Transverse colon (tissue), 4 donors: ENCODE measurements at regions not wholly inside any gene's neighbourhood (a gene's known extent, or its start where the extent isn't known, plus 50 kb on each side); places are given as distances from the start of the nearest gene placed in this dataset.

Experiments
- DNase-seq: peaks from one replicate; pipeline ENCODE4 v3.0.0-alpha.2; 2019
- H3K27ac ChIP-seq, 4 donors: fragments of 200-600 bp; sonication (generic); 2 replicates each; pipeline ENCODE4 v1.5.1; 2016 to 2018; ENCODE audit warnings: inconsistent platforms in 4 of 4
- H3K27me3 ChIP-seq: fragments of 200-600 bp; sonication (generic); 2 replicates; pipeline ENCODE4 v1.5.1; 2017; ENCODE audit warnings: inconsistent platforms
- H3K36me3 ChIP-seq, 4 donors: fragments of 200-600 bp; sonication (generic); 2 replicates each; pipeline ENCODE4 v1.5.1; 2017 to 2019; ENCODE audit warnings: inconsistent platforms in 4 of 4
- H3K4me1 ChIP-seq, 4 donors: fragments of 200-600 bp; sonication (generic); 2 replicates each; pipeline ENCODE4 v1.5.1; 2017 to 2020; ENCODE audit warnings: inconsistent platforms in 4 of 4
- H3K4me3 ChIP-seq, 4 donors: fragments of 200-600 bp; sonication (generic); 1 replicate in 1 of 4; 2 replicates in 3 of 4; pipeline versions ENCODE4 v1.5.1 to v1.6.1; 2017 to 2019; ENCODE audit warnings: inconsistent platforms in 4 of 4
- H3K9me3 ChIP-seq, 2 donors: fragments of 200-600 bp; sonication (generic); 2 replicates each; pipeline ENCODE4 v1.5.1; 2017 to 2019; ENCODE audit warnings: inconsistent platforms in 2 of 2
- EP300 ChIP-seq: sonication (generic); formaldehyde crosslinking; IDR thresholded peaks from one replicate; pipeline ENCODE4 v1.6.1; 2017; ENCODE audit warnings: antibody characterized with exemption, low read depth
- POLR2A ChIP-seq: fragments of 450-650 bp; IDR thresholded peaks from one replicate; pipeline ENCODE4 v1.6.1; 2016; ENCODE audit warnings: antibody characterized with exemption, mild to moderate bottlenecking, moderate library complexity
- POLR2AphosphoS5 ChIP-seq, 3 donors: sonication (generic); formaldehyde crosslinking; IDR thresholded peaks; one replicate each; pipeline ENCODE4 v1.6.1; 2016; ENCODE audit warnings: antibody characterized with exemption in 3 of 3
- WGBS, 2 donors: methylation state at CpG; one replicate each; pipeline ENCODE4 v1.1.5; 2018; ENCODE audit warnings: low coverage in 1 of 2; 5-methylcytosine and 5-hydroxymethylcytosine counted together
- in situ Hi-C, 4 donors: fragments of 200-750 bp; cut with MboI; loops; one replicate each; pipeline versions ENCODE4 v1.15.0 to v1.15.1; 2017; ENCODE audit warnings: low sequenced_read_pairs in 3 of 4, low pct_ligation_motif_present in 1 of 4, low pct_unique_long_range_greater_than_20kb in 1 of 4
- intact Hi-C: fragments of 100-400 bp; cut with DNase I; formaldehyde crosslinking; loops from one replicate; pipeline ENCODE4 v1.15.1; 2023; ENCODE audit warnings: low total_unique reads
- TF ChIP-seq, protein P1 (sequence below), 5 experiments: fragments of 200-600 bp in 3 of 5; fragments of 450-650 bp in 2 of 5; sonication (generic) in 3 of 5; IDR thresholded peaks; 1 replicate in 2 of 5; 2 replicates in 3 of 5; pipeline ENCODE4 v1.5.1; 2016 to 2017; ENCODE audit warnings: antibody characterized with exemption in 5 of 5, inconsistent platforms in 3 of 5, mild to moderate bottlenecking in 2 of 5, moderate library complexity in 1 of 5

DNA sequence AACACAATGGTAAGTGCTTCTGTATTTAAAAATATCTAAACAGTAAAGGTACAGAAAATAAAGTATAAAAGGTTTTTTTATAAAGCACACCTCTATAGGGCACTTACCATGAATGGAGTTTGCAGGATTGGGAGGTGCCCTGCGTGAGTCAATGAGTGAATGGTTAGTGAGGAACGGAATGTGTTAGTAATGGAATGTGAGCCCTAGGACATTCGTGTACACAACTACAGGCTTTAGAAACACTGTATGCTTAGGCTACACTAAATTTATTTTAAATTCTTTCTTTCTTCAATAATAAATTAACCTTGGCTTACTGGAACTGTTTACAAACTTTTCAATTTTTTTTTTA is 337.9 kb upstream of the SLC39A10 start:
- no peaks in the 10 kb centered on the region for H3K36me3 ChIP-seq
- peaks cover 0 to 3% of the 10 kb centered on the region in 2 donors for H3K9me3 ChIP-seq
- peaks cover 2 to 26% (median 4%) of the 10 kb centered on the region in 4 donors for H3K4me1 ChIP-seq
- no peak overlapping the region for H3K4me3 ChIP-seq
- in situ Hi-C loops (loop anchor here in 1 of 4 donors (25.0 kb wide), 1 partner anchor 1157 kb away; no protein-coding TSS in a partner anchor), intact Hi-C loops (no loop called here)
- 30 to 53% methylated on average over 3 of the region's 3 CpGs for WGBS, 2 donors
- TF ChIP-seq EP300 (no peak), POLR2A (no peak), POLR2AphosphoS5 (IDR thresholded peaks at IDR 0.05) (no peak)
- TF ChIP-seq, protein P1, sequence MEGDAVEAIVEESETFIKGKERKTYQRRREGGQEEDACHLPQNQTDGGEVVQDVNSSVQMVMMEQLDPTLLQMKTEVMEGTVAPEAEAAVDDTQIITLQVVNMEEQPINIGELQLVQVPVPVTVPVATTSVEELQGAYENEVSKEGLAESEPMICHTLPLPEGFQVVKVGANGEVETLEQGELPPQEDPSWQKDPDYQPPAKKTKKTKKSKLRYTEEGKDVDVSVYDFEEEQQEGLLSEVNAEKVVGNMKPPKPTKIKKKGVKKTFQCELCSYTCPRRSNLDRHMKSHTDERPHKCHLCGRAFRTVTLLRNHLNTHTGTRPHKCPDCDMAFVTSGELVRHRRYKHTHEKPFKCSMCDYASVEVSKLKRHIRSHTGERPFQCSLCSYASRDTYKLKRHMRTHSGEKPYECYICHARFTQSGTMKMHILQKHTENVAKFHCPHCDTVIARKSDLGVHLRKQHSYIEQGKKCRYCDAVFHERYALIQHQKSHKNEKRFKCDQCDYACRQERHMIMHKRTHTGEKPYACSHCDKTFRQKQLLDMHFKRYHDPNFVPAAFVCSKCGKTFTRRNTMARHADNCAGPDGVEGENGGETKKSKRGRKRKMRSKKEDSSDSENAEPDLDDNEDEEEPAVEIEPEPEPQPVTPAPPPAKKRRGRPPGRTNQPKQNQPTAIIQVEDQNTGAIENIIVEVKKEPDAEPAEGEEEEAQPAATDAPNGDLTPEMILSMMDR (IDR thresholded peaks at IDR 0.05) = no peak
- no peaks in the 10 kb centered on the region for H3K27me3 ChIP-seq
- no peak for DNase-seq
- H3K27ac ChIP-seq = peak overlapping the region in 1 of 4 donors; percentile 7

DNA sequence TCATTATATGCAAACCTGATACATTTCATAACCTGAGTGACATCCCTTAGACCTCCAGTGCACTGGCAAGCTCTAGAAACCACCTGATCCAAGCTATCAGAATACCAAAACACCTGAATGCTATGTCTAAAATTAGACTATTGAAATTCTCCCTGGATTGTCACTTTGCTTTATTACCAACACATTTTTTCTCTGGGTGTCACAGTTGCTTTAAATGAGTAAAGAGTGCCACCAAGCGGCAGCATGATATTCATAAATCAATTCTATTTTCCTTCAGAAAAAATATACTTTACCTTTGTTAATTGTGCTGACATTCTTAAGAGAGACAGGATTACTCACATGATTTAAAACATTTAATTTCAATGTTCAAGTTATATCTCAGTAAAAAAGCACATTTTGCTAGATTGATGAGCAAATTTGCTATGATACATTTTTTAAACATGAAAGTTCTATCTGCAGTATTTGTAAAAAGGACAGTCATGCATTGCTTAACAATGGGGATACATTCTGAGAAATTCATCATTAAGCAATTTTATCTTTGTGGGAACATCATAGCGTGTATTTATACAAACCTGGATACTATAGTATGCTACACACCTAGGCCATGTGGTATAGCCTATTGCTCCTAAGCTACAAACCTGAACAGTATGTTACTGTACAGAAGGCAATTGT is 338.4 kb upstream of the SLC39A10 start:
- peak overlapping the region in 1 of 4 donors; percentile 7 for H3K27ac ChIP-seq
- no peaks in the 10 kb centered on the region for H3K36me3 ChIP-seq
- DNase-seq = peak; percentile 35
- H3K4me1 ChIP-seq = peaks cover 2 to 26% (median 4%) of the 10 kb centered on the region in 4 donors
- WGBS, 2 donors = 0 to 9% methylated on average over 2 of the region's 2 CpGs
- H3K9me3 ChIP-seq = no peaks in the 10 kb centered on the region
- TF ChIP-seq, protein P1 (IDR thresholded peaks at IDR 0.05) = peak; percentile 44 to 65 (median 59)
- TF ChIP-seq EP300 = no peak
- H3K27me3 ChIP-seq = no peaks in the 10 kb centered on the region
- intact Hi-C loops (no loop called here), in situ Hi-C loops (loop anchor here in 1 of 4 donors (25.0 kb wide), 1 partner anchor 1156 kb away; no protein-coding TSS in a partner anchor)
- H3K4me3 ChIP-seq = no peak overlapping the region

DNA sequence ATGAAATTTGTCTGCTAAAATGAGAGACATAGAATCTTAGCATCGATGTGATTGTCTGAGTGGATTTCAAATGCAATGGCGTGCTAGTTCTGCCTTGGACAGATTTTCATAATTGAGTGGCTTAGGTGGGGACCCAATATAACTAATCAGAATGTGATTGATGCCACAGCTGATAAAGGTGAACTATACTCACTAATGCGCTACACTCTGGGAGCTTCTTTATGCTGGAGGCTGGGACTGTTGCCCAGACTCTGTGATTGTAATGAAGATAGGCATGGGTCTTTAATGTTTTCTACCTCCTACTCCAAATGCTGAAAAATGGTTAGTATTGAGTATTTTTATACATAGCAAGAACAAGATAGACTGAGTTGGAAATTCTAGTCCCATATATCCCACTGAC is 339.5 kb upstream of the SLC39A10 start:
- H3K36me3 ChIP-seq = no peaks in the 10 kb centered on the region
- no peaks in the 10 kb centered on the region for H3K9me3 ChIP-seq
- no peaks in the 10 kb centered on the region for H3K27me3 ChIP-seq
- H3K27ac ChIP-seq = no peak overlapping the region
- DNase-seq = no peak
- TF ChIP-seq POLR2AphosphoS5 (IDR thresholded peaks at IDR 0.05) (no peak), POLR2A (no peak), EP300 (no peak)
- TF ChIP-seq, protein P1 (IDR thresholded peaks at IDR 0.05) = no peak
- 91 to 94% methylated on average over 3 of the region's 3 CpGs for WGBS, 2 donors
- no peak overlapping the region for H3K4me3 ChIP-seq
- H3K4me1 ChIP-seq = peaks cover 2 to 25% (median 4%) of the 10 kb centered on the region in 4 donors
- in situ Hi-C loops (loop anchor here in 1 of 4 donors (25.0 kb wide), 1 partner anchor 1155 kb away; no protein-coding TSS in a partner anchor), intact Hi-C loops (no loop called here)

DNA sequence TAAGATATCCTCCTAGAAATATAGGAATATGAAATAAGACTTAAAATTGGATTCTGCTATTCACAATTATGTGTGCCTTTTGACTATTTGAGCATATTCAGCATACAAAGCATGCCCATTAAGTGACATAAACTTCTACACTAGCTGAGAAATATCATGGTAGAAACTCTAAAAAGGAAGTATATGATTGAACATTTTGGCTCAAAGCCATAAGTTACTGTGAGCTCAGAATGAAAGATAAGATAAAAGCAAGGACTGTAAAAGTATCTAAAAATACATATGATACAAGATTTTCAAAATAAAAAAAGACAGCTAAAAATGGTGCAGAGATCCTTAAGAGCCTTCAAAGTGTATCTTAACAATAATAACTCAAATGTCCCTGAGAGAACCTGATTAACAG is 340.5 kb upstream of the SLC39A10 start:
- Histone ChIP-seq H3K27me3 (no peaks in the 10 kb centered on the region), H3K9me3 (no peaks in the 10 kb centered on the region), H3K36me3 (no peaks in the 10 kb centered on the region), H3K4me1 (peaks cover 0 to 19% (median 4%) of the 10 kb centered on the region in 4 donors), H3K4me3 (no peak overlapping the region), H3K27ac (no peak overlapping the region)
- intact Hi-C loops = no loop called here
- TF ChIP-seq EP300 (no peak), POLR2A (no peak), POLR2AphosphoS5 (IDR thresholded peaks at IDR 0.05) (no peak)
- TF ChIP-seq, protein P1 (IDR thresholded peaks at IDR 0.05) = no peak
- in situ Hi-C loops = loop anchor here in 1 of 4 donors (25.0 kb wide), 1 partner anchor 1154 kb away; no protein-coding TSS in a partner anchor
- DNase-seq = no peak
